GM18867 (cell line): ENCODE measurements at regions not wholly inside any gene's neighbourhood (a gene's known extent, or its start where the extent isn't known, plus 50 kb on each side); places are given as distances from the start of the nearest gene placed in this dataset.
"Not testable (repeated sequence)": the region's sequence is repeated elsewhere in the genome, so short reads cannot be mapped to it uniquely, and the experiment has no call there.

ENCODE experiments used
- ATAC-seq: cut with Tn5 transposase; IDR thresholded peaks from one replicate; pipeline ENCODE4 v1.9.1; 2021; ENCODE audit warnings: mild to moderate bottlenecking, moderate library complexity; ENCODE audit not compliant: unreplicated experiment

DNA sequence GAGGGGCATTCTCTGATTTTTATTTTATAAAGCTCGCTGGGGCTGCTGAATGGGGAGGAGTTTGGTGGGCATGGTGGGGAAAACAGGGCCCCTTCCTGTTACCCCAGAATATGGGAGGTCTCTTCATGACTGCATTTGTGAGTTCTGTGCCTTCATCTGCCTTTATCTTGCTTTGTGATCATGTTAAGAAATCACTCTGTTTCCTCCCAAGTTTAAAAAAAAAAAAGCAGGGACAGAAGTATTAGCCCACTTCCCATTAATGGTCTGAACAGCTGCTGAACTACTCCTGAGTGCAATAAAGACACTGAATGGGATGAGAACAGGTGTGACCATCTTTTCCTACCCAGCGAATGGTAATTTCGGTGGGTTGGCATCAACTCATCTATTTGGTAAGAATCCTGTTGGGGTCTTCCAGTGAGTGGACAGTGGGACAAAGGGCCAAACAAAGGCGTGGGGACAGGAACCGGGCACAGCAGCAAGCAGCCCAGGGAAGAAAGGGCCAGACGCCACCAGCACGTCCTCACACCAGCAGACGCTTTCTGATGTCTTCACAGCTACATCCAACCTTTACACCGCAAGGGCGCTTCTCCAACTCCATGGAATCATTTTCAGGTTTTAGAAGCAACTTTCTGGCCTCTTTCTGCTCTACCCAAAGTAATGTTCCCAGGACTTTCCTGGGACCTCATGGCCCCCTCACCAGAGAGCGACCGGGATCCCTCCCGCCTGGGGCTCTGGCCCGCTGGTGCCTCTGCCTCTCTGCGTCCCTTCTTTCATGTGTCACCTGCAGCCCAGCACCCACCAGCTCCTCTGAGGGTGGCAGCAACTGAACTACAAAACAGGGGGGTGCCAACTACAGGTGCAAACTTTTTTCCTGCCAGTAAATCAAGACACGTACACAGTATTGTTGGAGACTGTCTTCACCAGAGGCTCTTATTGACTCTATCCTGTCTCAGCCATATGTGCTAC, 160.2 kb downstream of the ADSS2 start:
- no peak for ATAC-seq

DNA sequence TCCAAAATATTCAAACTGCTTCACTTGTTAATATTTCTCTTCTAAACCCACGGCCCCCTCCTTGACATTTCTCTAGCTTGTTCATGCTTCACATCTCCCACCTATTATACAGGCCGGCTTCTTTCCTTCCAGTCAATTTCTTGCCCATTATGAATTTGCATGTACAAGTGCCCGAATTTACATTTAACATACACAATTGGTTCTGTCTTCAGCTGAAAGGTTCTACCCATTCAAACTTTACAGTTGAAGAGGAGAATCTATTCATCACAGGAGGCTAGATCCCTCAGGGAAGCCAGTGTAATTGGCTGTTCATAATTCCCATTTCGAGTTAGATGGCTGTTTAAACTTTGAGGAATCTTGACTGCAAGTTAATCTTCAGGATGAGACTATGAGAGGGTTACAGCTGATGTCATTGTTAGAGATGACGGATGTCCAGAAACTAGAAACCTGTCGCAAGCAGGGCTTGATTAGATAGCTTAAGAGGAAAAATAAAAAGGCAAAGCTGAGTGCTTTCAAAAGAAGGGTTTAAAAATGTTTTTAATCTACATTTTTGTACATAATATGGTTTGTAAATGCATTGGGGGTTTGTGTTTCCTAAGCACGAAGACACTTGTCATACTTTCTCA, 157.0 kb downstream of the ADSS2 start:
- no peak for ATAC-seq

DNA sequence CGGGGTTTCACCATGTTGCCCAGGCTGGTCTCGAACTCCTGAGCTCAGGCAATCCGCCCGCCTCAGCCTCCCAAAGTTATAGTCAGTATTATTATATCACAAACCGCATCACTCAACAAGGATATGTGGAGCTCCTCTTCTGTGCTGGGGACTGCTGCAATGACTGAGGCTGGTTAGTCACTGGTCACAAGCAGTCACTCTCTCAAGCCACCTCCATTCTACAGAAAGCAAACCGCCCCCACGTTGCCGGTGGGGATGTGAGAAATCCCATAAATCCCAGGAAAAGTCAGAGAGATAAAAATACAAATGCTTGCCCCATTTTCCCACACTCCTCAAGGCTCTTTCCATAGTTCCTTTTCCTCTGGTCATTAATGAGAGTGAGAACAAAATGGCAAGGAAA, 155.7 kb downstream of the ADSS2 start:
- ATAC-seq = no peak

DNA sequence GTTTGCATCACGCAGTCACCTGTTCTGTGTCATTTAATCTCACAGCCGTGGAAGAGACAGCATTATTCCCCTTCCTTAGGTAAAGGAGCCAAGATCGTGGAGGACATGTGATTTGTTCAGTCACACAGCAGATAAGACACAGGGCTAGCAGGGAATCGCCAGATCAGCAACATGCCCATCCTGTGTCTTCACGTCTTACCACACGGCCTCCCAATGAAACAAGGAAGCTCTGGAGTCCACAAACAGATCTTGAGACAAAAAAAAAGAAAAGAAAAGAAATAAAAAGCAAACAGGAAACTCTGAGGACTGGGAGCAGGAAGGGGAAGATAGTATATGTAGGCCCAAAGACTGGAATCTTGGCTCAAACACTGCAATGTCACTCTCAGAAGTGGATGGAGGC, 155.3 kb downstream of the ADSS2 start:
- ATAC-seq = no peak

DNA sequence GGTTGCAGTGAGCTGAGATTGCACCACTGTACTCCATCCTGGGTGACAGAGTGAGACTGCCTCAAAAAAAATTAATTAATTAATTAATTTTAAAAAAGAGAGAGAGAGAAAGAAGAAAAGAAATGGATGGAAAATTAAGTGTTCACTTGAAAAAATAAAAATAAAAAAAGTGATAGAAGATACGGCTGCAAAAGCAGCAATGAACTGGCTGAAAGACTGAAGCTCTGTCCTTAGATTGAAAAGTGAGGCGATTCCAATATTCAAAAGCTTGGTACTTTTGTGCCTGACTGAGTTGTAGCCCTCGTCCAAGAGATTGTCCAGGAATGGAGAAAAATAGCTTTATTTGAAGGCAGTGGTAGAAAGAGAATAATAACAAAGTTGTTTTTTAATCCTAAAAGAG, 154.6 kb downstream of the ADSS2 start:
- no peak for ATAC-seq

DNA sequence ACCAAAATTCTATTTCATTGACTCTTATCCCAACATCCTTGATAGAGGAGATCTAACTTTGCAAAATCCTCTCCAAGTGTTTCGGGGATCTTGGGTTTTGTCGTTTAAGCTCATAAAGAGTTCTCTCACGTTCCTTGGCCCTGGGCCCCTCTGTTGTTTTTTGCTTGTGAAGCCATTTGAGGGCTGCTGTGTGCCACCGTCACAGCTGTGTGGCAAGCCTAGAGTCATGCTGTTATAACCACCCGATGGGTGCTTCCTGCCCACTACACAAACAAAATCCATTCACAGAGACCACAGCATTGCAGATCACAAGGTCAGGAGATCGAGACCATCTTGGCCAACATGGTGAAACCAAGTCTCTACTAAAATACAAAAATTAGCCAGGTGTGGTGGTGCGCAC, 154.1 kb downstream of the ADSS2 start:
- ATAC-seq = no peak

DNA sequence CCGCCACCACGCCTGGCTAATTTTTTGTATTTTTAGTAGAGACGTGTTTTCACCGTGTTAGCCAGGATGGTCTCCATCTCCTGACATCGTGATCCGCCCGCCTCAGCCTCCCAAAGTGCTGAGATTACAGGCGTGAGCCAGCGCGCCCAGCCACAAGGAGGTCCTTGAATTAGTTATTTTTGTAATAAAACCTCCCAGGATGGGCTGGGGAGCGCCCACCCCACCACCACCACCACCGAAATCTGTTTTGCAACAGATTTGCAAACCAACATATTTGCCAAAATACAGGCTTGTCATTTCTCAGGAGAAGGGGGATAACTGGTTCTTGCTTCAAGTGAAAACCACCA, 151.7 kb downstream of the ADSS2 start:
- ATAC-seq = not testable (repeated sequence)

DNA sequence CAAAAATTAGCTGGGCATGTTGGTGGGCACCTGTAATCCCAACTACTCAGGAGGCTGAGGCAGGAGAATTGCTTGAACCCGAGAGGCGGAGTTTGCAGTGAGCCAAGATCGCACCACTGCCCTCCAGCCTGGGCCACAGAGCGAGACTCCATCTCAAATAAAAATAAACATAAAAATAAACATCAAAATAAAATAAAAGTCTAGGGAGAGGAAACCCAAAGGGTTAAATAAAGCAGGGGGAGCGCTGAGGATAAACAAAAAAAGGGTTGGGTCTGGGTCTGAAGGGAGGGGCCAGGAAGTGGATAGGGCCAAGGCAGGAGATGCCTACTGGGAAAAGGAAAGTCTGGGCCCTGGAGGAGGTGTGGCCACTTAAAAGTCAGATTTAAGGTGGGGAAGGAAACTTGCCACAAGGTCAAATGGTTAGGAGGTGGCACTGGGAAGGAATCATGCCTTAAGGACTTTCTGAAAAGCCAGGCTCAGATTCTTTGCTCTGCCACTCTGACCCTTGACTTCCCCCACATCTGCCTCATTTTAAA, 150.0 kb downstream of the ADSS2 start:
- no peak for ATAC-seq

DNA sequence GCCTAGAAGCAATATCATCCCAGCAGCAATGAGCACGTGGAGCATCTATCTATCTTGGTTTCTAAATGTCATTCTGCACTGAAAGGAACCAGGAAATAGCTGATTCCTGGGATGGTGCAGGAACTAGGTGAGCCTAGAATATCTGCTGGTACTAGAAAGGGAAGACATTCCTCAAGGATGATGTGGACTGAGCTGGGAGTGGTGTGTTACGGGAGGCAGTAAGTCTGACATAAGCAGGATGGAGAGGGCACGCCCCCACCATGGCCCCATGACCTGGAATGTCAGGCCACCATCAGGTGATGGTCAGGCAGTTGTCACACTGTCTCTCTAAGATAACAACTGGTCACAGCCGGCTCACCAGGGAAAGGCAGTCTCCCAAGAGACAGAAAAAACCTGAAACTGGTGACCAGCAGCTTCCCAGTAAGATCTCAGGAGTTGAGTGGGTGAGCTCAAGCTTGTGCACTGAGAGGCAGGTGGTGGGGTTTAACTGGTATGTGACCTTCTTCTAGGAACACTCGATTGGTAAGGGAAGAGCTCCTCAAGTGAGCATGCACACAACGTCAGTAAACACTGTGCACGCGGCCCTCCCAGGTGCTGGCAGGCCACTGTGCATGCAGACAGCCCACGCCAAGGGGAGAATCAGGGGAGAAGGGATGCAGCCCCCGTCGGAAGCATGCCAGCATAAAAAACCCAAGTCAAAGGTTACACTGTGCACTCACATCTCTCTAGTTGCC, 148.7 kb downstream of the ADSS2 start:
- ATAC-seq = no peak

DNA sequence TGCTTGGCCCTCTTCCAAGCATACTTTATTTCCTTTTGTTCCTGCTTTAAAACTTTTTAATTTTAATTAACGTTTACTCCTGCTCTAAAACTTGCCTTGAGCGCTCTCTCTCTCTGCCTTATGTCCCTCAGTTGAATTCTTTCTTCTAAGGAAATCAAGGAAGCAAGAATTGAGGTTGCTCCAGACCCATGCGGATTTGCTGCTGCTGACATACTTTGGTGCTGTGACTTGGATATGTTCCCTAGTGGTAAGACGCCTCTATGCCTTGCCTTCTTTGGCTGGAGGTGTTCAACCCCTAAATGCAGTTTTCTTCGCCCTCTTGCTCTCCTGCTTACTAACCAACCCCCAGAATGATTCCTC, 148.1 kb downstream of the ADSS2 start:
- no peak for ATAC-seq

DNA sequence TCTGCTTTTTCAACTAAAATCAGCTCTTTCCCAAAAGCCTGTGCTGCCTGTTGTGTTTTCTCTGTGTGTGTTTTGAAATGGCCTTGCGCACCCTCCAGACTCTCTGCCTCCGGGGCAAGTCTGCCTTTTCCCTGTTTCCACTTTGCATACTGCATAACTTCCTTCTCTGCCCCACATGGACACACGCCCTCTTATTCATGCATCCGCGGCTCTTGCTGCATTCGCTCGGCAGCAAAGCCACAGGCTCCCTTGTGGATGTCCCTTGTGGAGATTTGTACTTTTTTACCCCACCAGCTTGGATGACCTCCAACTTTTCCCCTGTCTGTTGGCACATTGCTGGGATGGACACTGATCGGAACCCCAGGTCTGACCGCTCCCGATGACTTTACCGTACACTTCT, 147.6 kb downstream of the ADSS2 start:
- no peak for ATAC-seq

DNA sequence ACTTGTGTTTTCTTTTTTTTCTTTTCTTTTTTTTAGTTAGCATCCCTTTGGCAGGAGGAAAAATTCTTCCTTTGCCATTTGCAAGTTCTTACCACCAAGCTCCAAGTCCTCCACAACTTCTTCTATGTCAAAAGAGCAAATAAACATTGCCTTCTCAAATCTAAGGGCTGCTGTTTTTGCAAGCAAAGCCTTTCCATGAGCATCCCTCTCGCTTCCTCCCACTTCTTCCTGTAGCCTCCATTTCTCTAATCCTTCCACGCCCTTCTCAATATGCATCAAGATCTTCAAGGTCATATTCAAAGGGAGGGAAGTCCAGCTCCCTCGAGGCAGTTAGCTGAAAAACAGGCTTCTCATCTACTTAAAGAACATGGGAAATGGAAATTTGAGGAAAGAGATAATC, 147.1 kb downstream of the ADSS2 start:
- no peak for ATAC-seq

DNA sequence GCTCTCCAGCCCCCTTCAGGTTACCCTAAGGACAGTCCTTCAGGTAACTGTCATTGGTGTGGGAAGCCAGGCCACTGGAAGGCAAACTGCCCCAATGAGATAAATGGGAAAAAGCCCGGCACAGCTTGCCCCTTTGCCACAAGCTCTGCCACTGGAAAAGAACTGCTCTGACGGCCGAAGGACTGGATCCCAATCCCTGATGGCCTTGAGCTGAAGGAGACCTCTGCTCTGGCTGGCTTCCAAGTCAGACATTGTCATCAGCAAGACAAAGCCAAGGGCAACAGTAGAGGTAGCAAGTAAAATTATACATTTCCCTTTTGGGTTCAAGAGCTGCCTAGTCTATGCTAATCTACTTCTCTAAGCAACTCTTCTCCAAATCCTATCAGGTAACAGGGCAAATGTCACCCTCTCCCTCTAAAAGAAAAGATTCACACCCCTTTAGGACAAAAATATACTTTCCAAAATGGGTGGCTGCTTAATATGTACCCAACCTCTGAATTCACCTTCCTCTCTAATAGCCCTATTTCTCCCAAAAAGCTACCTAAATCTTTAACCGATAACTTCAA, 145.8 kb downstream of the ADSS2 start:
- ATAC-seq = no peak

DNA sequence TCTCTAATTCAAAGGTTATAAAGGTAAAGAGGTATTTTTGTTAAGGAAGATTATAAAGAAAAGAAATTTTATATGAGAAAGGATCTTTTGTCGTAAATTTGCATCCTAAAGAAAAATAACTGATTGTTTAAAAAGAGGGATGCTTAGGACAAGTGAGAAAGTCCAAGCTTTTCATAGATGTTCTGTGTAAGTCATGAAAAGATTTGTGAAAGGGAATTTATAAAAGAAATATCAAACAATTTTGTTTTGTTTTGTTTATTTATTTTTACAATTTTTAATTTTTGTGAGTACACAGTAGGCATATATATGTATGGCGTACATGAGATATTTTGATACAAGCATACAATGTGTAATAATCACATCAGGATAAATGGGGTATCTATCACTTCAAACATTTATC, 145.2 kb downstream of the ADSS2 start:
- no peak for ATAC-seq

DNA sequence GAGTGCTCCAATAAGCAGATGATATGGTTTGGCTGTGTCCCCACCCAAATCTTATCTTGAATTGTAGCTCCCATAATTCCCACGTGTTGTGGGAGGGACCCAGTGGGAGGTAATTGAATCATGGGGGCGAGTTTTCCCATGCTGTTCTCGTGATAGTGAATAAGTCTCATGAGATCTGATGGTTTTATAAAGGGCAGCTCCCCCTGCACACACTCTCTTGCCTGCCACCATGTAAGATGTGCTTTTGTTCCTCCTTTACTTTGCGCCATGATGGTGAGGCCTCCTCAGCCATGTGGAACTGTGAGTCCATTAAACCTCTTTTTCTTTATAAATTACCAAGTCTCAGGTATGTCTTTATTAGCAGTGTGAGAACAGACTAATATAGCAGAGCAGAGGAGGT, 142.5 kb downstream of the ADSS2 start:
- not testable (repeated sequence) for ATAC-seq

DNA sequence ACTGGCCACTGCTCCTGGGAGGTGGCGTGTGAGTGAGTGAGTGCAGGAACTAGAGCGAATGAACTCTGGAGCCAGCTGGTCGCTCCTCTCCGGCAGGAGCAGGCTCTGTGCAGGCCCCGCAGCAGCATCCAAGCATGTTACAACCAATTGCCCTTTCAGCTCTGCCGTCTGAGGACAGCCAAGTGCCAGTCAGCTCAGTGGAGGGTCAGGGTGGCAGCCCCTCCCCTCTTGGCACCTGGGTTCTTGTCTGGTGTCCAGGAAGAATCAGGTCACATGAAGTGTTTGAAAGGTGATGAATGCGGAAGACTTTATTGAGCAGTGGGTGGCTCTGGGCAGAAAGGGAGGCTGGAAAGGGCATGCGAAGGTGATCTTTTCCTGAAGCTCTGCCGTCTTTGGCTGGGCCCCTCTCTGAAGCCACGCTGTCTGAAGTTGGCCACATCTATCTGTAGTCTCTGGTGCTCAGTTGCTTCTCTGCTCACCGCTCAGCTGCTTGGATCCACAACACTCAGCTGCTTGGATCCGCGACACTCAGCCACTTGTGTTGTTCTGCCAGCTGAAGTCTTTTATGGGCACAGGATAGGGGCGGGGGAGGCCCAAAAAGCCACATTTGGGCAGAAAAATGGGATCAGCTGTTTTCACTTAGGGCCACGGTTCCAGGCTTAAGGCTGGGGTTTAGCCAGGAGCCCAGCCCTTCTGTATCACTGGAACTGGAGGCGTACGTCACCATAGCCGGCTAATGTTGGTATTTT, 139.8 kb downstream of the ADSS2 start:
- no peak for ATAC-seq

DNA sequence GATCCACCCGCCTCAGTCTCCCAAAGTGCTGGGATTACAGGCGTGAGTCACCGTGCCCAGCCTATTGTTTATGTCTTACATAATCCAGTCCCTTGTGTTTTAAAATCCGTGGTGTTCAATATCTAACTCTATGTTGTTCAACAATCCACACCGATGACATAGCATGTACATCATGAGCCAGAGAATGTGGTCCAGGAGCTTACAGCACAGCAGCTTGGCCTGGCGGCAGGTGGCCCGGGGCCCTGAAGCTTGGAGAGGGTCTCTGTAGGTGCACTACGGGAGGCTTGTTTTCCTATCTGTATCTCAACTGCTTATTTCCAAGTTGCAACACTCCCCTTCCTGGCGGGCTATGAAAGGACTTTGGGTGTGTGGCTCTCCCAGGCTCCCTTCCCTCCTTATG, 138.4 kb downstream of the ADSS2 start:
- ATAC-seq = no peak

DNA sequence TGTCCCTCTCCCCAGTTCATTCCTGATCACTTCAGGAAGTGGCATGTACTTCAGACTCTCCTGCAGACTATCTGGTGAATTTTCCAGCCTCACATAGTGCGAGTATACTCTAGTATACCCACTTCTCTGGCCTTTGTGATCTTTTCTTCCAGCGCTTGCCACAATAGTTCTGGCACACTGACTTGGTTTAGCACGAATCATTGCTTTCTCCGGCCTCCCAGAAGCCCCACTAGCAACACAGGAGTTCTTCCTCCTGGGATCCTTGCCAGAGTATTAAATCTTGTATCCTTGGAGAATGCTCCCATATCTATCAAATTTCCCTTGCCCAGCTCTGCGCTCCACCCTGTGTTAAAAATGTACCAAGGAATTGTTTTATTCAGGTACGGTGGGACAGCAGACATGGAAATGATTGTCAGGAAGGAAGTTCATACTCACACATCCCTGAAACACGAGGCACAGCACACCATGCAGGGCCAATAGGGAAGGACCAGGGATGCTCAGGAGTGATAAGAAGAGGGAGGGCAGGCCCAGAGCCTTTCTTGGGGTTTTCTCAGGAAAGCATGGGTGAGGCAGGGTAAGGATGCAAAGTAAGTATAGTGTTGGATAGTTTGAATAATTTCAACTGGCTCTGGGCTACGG, 136.7 kb downstream of the ADSS2 start:
- ATAC-seq = no peak

DNA sequence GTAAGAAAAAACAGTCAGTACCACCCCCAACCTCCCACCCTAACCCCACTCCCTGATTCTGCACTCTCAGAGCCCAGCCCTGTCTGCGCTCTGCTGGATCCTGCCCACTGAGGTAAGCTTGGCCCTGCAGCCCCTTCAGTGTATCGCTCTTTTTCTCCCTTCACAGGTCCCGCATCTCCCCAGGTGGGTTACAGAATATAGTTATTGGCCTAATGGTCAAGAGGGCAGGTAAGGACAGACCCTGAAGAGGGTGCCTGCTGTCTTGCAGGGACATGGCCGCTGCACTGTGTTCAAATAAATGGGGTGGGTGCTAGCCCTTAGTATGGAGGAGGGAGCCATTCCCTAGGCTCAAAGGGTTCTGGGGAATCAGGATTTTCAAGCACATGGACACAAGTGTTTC, 135.7 kb downstream of the ADSS2 start:
- ATAC-seq = no peak

DNA sequence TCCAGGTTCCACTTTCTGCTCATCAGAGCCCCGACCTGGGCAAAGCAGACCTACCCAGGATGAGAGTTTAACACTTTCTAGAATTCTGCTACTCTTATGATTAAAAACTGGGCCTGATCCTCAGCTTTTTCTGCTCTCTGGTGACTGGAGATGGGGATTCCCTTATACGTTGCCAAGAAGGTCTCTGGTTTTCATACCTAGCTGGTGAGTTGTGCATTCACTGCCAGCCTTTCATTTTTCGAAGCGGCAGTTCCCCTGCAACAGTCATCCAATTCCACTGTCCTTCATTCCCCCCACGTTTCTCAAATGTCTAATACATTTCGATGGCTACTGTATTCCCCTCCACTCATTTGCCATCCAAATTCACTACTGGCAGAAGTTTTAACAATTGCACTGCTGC, 135.3 kb downstream of the ADSS2 start:
- no peak for ATAC-seq
